22Rv1 (cell line): ENCODE measurements at regions not wholly inside any gene's neighbourhood (a gene's known extent, or its start where the extent isn't known, plus 50 kb on each side); places are given as distances from the start of the nearest gene placed in this dataset.

Experiments
- CTCF ChIP-seq: fragments of 450-650 bp; IDR thresholded peaks from 2 replicates; pipeline ENCODE4 v1.5.1; 2017; ENCODE audit warnings: mild to moderate bottlenecking
- ZFX ChIP-seq: fragments of 450-650 bp; IDR thresholded peaks from 2 replicates; pipeline ENCODE4 v1.6.1; 2017; ENCODE audit warnings: antibody characterized with exemption, borderline replicate concordance

- TF ChIP-seq CTCF (no peak), ZFX (no peak)
These were observed 158.0 kb upstream of the MGMT start for GRCh38 chr10:129308953-129309564.
